Prostate gland (tissue), 2 donors: ENCODE measurements at regions not wholly inside any gene's neighbourhood (a gene's known extent, or its start where the extent isn't known, plus 50 kb on each side); places are given as distances from the start of the nearest gene placed in this dataset.

Source experiments
- POLR2AphosphoS5 ChIP-seq: sonication (generic); formaldehyde crosslinking; IDR thresholded peaks from one replicate; pipeline ENCODE4 v1.6.1; 2017; ENCODE audit warnings: antibody characterized with exemption
- TF ChIP-seq, protein P1 (sequence below), 4 experiments: fragments of 200-600 bp in 2 of 4; fragments of 450-650 bp in 2 of 4; sonication (generic) in 2 of 4; IDR thresholded peaks; 1 replicate in 3 of 4; 2 replicates in 1 of 4; pipeline ENCODE4 v1.5.1; 2016 to 2019; ENCODE audit warnings: antibody characterized with exemption in 4 of 4, mild to moderate bottlenecking in 2 of 4, moderate library complexity in 2 of 4

DNA sequence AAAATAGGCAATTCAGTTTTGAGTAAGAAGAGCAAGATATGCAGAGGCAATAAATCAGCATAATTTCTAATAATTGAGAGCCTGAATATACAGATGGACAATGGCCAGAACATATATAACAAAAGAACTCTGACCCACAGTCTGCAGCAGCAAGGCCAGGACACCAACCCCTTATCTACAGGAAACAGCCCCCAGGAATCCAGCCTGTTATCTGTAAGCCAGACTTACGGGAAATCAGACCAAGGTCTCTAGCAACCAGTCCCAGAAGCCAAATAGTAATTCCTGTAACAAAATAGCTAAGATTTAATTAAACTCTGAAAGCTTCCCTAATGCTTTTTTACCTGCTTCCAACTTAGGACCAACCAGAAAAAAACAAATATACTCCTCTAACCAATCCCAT lies 434.5 kb upstream of the GYPC start:
- TF ChIP-seq, protein P1, sequence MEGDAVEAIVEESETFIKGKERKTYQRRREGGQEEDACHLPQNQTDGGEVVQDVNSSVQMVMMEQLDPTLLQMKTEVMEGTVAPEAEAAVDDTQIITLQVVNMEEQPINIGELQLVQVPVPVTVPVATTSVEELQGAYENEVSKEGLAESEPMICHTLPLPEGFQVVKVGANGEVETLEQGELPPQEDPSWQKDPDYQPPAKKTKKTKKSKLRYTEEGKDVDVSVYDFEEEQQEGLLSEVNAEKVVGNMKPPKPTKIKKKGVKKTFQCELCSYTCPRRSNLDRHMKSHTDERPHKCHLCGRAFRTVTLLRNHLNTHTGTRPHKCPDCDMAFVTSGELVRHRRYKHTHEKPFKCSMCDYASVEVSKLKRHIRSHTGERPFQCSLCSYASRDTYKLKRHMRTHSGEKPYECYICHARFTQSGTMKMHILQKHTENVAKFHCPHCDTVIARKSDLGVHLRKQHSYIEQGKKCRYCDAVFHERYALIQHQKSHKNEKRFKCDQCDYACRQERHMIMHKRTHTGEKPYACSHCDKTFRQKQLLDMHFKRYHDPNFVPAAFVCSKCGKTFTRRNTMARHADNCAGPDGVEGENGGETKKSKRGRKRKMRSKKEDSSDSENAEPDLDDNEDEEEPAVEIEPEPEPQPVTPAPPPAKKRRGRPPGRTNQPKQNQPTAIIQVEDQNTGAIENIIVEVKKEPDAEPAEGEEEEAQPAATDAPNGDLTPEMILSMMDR (IDR thresholded peaks at IDR 0.05), result no peak
- no peak for TF ChIP-seq POLR2AphosphoS5
